H9 (cell line): ENCODE measurements at regions not wholly inside any gene's neighbourhood (a gene's known extent, or its start where the extent isn't known, plus 50 kb on each side); places are given as distances from the start of the nearest gene placed in this dataset.

Experiments used
- DNase-seq: peaks from one replicate; pipeline ENCODE4 v3.0.0-alpha.2; 2017
- H2AFZ ChIP-seq: one replicate; pipeline ENCODE4 v1.6.1; 2013; ENCODE audit warnings: mild to moderate bottlenecking, low read length, control low read depth, moderate library complexity
- H2AK5ac ChIP-seq: 2 replicates; pipeline ENCODE4 v1.6.1; 2013; ENCODE audit warnings: low read length, control low read depth, mixed read lengths; ENCODE audit not compliant: insufficient read length
- H2BK120ac ChIP-seq: one replicate; pipeline ENCODE4 v1.6.1; 2013; ENCODE audit warnings: low read depth, mild to moderate bottlenecking, low read length, control low read depth, inconsistent platforms; ENCODE audit not compliant: poor library complexity, severe bottlenecking
- H2BK12ac ChIP-seq: 2 replicates; pipeline ENCODE4 v1.6.1; 2013; ENCODE audit warnings: low read length, control low read depth, mixed read lengths, low read depth; ENCODE audit not compliant: insufficient read length
- H2BK15ac ChIP-seq: 2 replicates; pipeline ENCODE4 v1.6.1; 2013; ENCODE audit warnings: low read depth, low read length, control low read depth
- H2BK20ac ChIP-seq: one replicate; pipeline ENCODE4 v1.6.1; 2013; ENCODE audit warnings: low read depth, mild to moderate bottlenecking, low read length, control low read depth, inconsistent platforms; ENCODE audit not compliant: poor library complexity, severe bottlenecking
- H2BK5ac ChIP-seq: 2 replicates; pipeline ENCODE4 v1.6.1; 2013; ENCODE audit warnings: low read length, control low read depth, mixed read lengths; ENCODE audit not compliant: insufficient read length
- H3K14ac ChIP-seq: 2 replicates; pipeline ENCODE4 v1.6.1; 2013; ENCODE audit warnings: low read length, control low read depth; ENCODE audit not compliant: insufficient read depth
- H3K18ac ChIP-seq: 2 replicates; pipeline ENCODE4 v1.6.1; 2013; ENCODE audit warnings: low read depth, mild to moderate bottlenecking, mixed read lengths, low read length, control low read depth; ENCODE audit not compliant: insufficient read length
- H3K23ac ChIP-seq: 2 replicates; pipeline ENCODE4 v1.6.1; 2013; ENCODE audit warnings: low read length, control low read depth, mixed read lengths, low read depth; ENCODE audit not compliant: insufficient read length
- H3K23me2 ChIP-seq: 2 replicates; pipeline ENCODE4 v1.6.1; 2013; ENCODE audit warnings: low read depth, mild to moderate bottlenecking, mixed read lengths, low read length, control low read depth; ENCODE audit not compliant: insufficient read length, poor library complexity, severe bottlenecking
- H3K27ac ChIP-seq: 2 replicates; pipeline ENCODE4 v1.5.1; 2013; ENCODE audit warnings: low read length, control low read depth, mixed read lengths, low read depth; ENCODE audit not compliant: insufficient read length
- H3K27me3 ChIP-seq: 2 replicates; pipeline ENCODE4 v1.6.1; 2013; ENCODE audit warnings: low read length, control low read depth, inconsistent platforms; ENCODE audit not compliant: insufficient read depth
- H3K4ac ChIP-seq: 2 replicates; pipeline ENCODE4 v1.6.1; 2013; ENCODE audit warnings: low read depth, mild to moderate bottlenecking, control low read depth, inconsistent platforms, low read length, moderate library complexity
- H3K4me1 ChIP-seq: 2 replicates; pipeline ENCODE4 v1.6.1; 2013; ENCODE audit warnings: low read length, control low read depth, inconsistent platforms; ENCODE audit not compliant: insufficient read depth
- H3K4me2 ChIP-seq: 2 replicates; pipeline ENCODE4 v1.6.1; 2013; ENCODE audit warnings: low read length, control low read depth, mixed read lengths; ENCODE audit not compliant: insufficient read length, insufficient read depth
- H3K56ac ChIP-seq: 2 replicates; pipeline ENCODE4 v1.6.1; 2013; ENCODE audit warnings: low read depth, mild to moderate bottlenecking, mixed read lengths, low read length, control low read depth; ENCODE audit not compliant: insufficient read length
- H3K79me1 ChIP-seq: 2 replicates; pipeline ENCODE4 v1.6.1; 2013; ENCODE audit warnings: low read depth, mild to moderate bottlenecking, moderate library complexity, low read length, control low read depth, inconsistent platforms; ENCODE audit not compliant: insufficient read depth, poor library complexity, severe bottlenecking
- H3K79me2 ChIP-seq: 2 replicates; pipeline ENCODE4 v1.6.1; 2013; ENCODE audit warnings: low read length, control low read depth, inconsistent platforms; ENCODE audit not compliant: insufficient read depth
- H3K9ac ChIP-seq: 2 replicates; pipeline ENCODE4 v1.6.1; 2013; ENCODE audit warnings: low read length, control low read depth, mixed read lengths; ENCODE audit not compliant: insufficient read length; ENCODE audit errors: extremely low read depth
- H3K9me3 ChIP-seq: one replicate; pipeline ENCODE4 v1.6.1; 2013; ENCODE audit warnings: low read depth, low read length, inconsistent platforms; ENCODE audit not compliant: control insufficient read depth
- H3T11ph ChIP-seq: one replicate; pipeline ENCODE4 v1.6.1; 2013; ENCODE audit warnings: mild to moderate bottlenecking, low read length, control low read depth, inconsistent platforms
- H4K20me1 ChIP-seq: one replicate; pipeline ENCODE4 v1.6.1; 2013; ENCODE audit not compliant: control insufficient read depth, insufficient read length, insufficient read depth
- H4K5ac ChIP-seq: 2 replicates; pipeline ENCODE4 v1.6.1; 2013; ENCODE audit warnings: low read depth, mild to moderate bottlenecking, mixed read lengths, low read length, control low read depth; ENCODE audit not compliant: insufficient read length
- H4K8ac ChIP-seq: replicated peaks from 2 replicates; pipeline ENCODE4 v1.6.1; 2013; ENCODE audit warnings: low read length, control low read depth, mixed read lengths, low read depth; ENCODE audit not compliant: insufficient read length
- H4K91ac ChIP-seq: 2 replicates; pipeline ENCODE4 v1.6.1; 2013; ENCODE audit warnings: low read depth, mild to moderate bottlenecking, moderate library complexity, mixed read lengths, low read length, control low read depth; ENCODE audit not compliant: insufficient read length
- H3K27ac Mint-ChIP-seq, 3 experiments: 2 replicates in 2 of 3; 3 replicates in 1 of 3; pipeline ENCODE4 v1.8.0; 2020 to 2021; ENCODE audit warnings: mixed read lengths in 3 of 3, mild to moderate bottlenecking in 1 of 3, moderate library complexity in 1 of 3
- H3K27me3 Mint-ChIP-seq: 2 replicates; pipeline ENCODE4 v1.8.0; 2021; ENCODE audit warnings: low read depth, mild to moderate bottlenecking, moderate library complexity, mixed read lengths
- H3K36me3 Mint-ChIP-seq, 3 experiments: 2 replicates in 2 of 3; 3 replicates in 1 of 3; pipeline ENCODE4 v1.8.0; 2020 to 2021; ENCODE audit warnings: low read depth in 3 of 3, mixed read lengths in 3 of 3; ENCODE audit not compliant: insufficient read depth in 1 of 3
- H3K4me1 Mint-ChIP-seq, 2 experiments: 2 replicates each; pipeline ENCODE4 v1.8.0; 2020; ENCODE audit warnings: mixed read lengths in 2 of 2
- H3K4me3 Mint-ChIP-seq, 2 experiments: 2 replicates in 1 of 2; 3 replicates in 1 of 2; pipeline ENCODE4 v1.8.0; 2020 to 2021; ENCODE audit warnings: mild to moderate bottlenecking in 2 of 2, mixed read lengths in 2 of 2, moderate library complexity in 1 of 2
- H3K9me3 Mint-ChIP-seq, 2 experiments: 2 replicates in 1 of 2; 3 replicates in 1 of 2; pipeline ENCODE4 v1.8.0; 2020; ENCODE audit warnings: mild to moderate bottlenecking in 2 of 2, mixed read lengths in 2 of 2, moderate library complexity in 1 of 2
- WGBS: extraction: QIAGEN DNeasy Blood & Tissue Kit; methylation state at CpG from one replicate; pipeline ENCODE4 v1.1.7; 2013; ENCODE audit warnings: missing lambda C conversion rate, low lambda C conversion rate, mixed read lengths; ENCODE audit not compliant: insufficient read length; ENCODE audit errors: extremely low coverage; 5-methylcytosine and 5-hydroxymethylcytosine counted together
- TF ChIP-seq, protein P1 (sequence below): fragments of 200-600 bp; sonication (generic); conservative IDR thresholded peaks from 3 replicates; pipeline ENCODE4 v1.8.0; 2021; ENCODE audit warnings: antibody characterized with exemption, mild to moderate bottlenecking

- H2AK5ac ChIP-seq, result no peak overlapping the region
- H2AFZ ChIP-seq, result no peak overlapping the region
- no peaks in the 10 kb centered on the region for H3K23me2 ChIP-seq
- Mint-ChIP-seq H3K27me3 (peaks cover 1% of the 10 kb centered on the region; the same call in 1 of the 2 replicates), H3K4me3 (no peak overlapping the region), H3K4me1 (peaks cover 13 to 19% of the 10 kb centered on the region in 2 experiments), H3K36me3 (no peaks in the 10 kb centered on the region; a peak in 1 of 7 replicates), H3K9me3 (no peaks in the 10 kb centered on the region; a peak in 1 of 5 replicates), H3K27ac (no peak overlapping the region)
- no peak overlapping the region for H2BK20ac ChIP-seq
- no peak overlapping the region for H2BK15ac ChIP-seq
- H2BK12ac ChIP-seq, result no peak overlapping the region
- H3K56ac ChIP-seq, result no peak overlapping the region
- DNase-seq, result no peak
- H4K8ac ChIP-seq, result no peak overlapping the region
- H3K27me3 ChIP-seq, result no peaks in the 10 kb centered on the region
- no peak overlapping the region for H3K23ac ChIP-seq
- H3K79me1 ChIP-seq, result no peaks in the 10 kb centered on the region
- H3T11ph ChIP-seq, result no peak overlapping the region
- no peak overlapping the region for H3K27ac ChIP-seq
- WGBS, result no CpG with 5 or more reads among the region's 5 CpGs
- peaks cover 9% of the 10 kb centered on the region for H3K4me1 ChIP-seq
- no peak overlapping the region for H2BK5ac ChIP-seq
- H2BK120ac ChIP-seq, result no peak overlapping the region
- H3K18ac ChIP-seq, result no peak overlapping the region
- TF ChIP-seq, protein P1, sequence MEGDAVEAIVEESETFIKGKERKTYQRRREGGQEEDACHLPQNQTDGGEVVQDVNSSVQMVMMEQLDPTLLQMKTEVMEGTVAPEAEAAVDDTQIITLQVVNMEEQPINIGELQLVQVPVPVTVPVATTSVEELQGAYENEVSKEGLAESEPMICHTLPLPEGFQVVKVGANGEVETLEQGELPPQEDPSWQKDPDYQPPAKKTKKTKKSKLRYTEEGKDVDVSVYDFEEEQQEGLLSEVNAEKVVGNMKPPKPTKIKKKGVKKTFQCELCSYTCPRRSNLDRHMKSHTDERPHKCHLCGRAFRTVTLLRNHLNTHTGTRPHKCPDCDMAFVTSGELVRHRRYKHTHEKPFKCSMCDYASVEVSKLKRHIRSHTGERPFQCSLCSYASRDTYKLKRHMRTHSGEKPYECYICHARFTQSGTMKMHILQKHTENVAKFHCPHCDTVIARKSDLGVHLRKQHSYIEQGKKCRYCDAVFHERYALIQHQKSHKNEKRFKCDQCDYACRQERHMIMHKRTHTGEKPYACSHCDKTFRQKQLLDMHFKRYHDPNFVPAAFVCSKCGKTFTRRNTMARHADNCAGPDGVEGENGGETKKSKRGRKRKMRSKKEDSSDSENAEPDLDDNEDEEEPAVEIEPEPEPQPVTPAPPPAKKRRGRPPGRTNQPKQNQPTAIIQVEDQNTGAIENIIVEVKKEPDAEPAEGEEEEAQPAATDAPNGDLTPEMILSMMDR, result no peak
- H4K5ac ChIP-seq, result no peak overlapping the region
- H3K4me2 ChIP-seq, result no peak overlapping the region
- no peak overlapping the region for H3K14ac ChIP-seq
- H3K4ac ChIP-seq, result no peak overlapping the region
- no peak overlapping the region for H3K9ac ChIP-seq
- H3K9me3 ChIP-seq, result no peaks in the 10 kb centered on the region
- H3K79me2 ChIP-seq, result no peaks in the 10 kb centered on the region
- H4K91ac ChIP-seq, result no peak overlapping the region
- no peaks in the 10 kb centered on the region for H4K20me1 ChIP-seq
Observed at GRCh38 chr4:54496412-54496811, 161.3 kb upstream of the KIT start.
